Cardiac septum (tissue), 1 donor: ENCODE measurements at regions not wholly inside any gene's neighbourhood (a gene's known extent, or its start where the extent isn't known, plus 50 kb on each side); places are given as distances from the start of the nearest gene placed in this dataset.
"Not testable (repeated sequence)": the region's sequence is repeated elsewhere in the genome, so short reads cannot be mapped to it uniquely, and the experiment has no call there.

Source experiments
- DNase-seq: peaks from one replicate; pipeline ENCODE4 v3.0.0-alpha.2; 2020; ENCODE audit warnings: low spot score
- intact Hi-C: fragments of 100-400 bp; cut with DNase I; formaldehyde crosslinking; loops from one replicate; pipeline ENCODE4 v1.14.0; 2022
- donor health status: DM: no; HTN: no; CAD: no.

DNA sequence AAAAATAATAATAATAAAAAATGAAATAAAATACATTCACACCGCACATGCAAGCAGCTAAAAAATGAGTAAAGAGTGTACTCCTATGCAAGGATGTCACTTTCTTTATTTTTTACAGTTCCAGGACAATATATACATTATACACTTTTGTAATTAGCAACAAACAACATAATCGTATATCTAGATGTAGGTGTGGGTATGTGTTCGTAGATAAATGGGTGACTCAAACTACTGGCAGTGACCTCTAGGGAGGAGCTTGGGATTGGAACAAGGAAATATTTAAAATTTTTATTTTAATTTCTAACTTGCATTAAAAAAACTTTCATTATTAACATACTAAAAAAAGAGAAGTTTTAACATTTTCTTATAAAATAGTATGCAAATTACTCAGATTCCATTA, 86.1 kb upstream of the MYLIP start:
- intact Hi-C loops, result no loop called here
- DNase-seq, result no peak

DNA sequence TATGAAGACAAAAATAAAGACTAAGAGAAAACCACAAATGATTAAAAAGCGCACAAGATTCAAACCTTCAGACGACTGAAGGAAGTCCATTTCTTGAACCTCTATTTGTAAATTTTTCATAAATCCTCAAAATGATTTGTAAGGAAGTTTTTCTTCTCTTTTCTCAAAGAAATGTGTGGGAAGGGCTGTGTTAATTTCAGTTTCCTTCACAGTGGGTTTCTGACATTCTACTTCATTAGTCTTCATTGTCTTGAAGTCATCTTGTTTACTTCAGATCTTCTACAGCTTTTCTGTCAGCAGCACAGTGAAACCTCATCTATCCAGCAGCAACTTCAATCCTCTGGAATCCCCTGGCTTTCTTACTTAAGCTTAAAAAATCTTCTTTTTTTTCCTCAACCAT, 87.6 kb upstream of the MYLIP start:
- intact Hi-C loops, result no loop called here
- no peak for DNase-seq

DNA sequence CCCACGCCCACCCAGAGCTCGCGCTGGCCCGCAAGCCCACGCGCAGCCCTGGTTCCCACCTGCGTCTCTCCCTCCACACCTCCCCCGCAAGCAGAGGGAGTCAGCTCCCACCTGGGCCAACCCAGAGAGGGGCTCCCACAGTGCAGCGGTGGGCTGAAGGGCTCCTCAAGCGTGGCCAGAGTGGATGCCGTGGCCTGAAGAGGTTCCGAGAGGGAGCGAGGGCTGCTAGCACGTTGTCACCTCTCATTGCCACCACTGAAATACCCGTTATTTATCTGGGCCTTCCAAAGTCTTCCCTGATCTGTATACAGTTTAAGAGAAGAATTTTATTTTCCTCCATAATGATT, 88.3 kb upstream of the MYLIP start:
- DNase-seq, result no peak
- intact Hi-C loops, result no loop called here

DNA sequence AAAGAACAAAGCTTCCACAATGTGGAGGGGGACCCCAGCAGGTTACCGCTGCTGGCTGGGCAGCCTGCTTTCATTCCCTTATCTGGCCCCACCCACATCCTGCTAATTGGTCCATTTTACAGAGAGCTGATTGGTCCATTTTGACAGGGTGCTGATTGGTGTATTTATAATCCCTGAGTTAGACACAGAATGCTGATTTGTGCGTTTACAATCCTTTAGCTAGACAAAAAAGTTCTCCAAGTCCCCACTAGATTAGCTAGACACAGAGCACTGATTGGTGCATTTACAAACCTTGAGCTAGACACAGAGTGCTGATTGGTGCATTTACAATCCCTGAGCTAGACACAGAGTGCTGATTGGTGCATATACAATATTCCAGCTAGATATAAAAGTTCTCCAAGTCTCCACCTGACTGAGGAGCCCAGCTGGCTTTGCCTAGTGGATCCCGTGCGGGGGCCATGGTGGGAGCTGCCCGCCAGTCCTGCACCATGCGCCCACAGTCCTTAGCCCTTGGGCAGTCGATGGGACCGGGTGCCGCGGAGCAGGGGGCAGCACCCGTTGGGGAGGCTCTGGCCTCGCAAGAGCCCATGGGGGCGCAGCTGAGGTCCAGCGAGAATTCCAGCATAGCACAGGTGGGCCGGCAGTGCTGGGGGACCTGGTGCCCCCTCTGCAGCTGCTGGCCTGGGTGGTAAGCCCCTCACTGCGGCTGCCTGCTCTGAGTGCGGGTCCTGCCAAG, 88.8 kb upstream of the MYLIP start:
- not testable (repeated sequence) for DNase-seq

DNA sequence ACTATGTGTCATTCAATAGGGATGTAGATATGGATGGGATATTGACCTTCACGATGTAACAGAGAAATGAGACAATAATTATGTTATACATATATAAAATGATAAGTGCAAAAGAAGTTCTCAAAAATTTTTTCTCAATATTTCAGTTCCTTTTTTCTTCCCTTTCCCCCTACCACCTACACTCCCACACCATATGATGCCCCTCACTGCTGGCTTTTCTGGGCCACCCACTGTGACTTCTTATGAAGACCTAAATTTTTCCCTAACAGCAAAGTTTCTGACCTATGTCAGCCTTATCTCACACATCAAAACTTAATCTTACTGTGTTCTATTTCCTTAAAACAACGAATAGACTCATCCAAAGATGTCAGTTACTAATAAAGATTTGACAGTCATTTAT, 89.9 kb upstream of the MYLIP start:
- intact Hi-C loops, result no loop called here
- DNase-seq, result no peak

More for the DNA sequence above, 88.8 kb upstream of the MYLIP start:
- intact Hi-C loops, result not testable (repeated sequence)

DNA sequence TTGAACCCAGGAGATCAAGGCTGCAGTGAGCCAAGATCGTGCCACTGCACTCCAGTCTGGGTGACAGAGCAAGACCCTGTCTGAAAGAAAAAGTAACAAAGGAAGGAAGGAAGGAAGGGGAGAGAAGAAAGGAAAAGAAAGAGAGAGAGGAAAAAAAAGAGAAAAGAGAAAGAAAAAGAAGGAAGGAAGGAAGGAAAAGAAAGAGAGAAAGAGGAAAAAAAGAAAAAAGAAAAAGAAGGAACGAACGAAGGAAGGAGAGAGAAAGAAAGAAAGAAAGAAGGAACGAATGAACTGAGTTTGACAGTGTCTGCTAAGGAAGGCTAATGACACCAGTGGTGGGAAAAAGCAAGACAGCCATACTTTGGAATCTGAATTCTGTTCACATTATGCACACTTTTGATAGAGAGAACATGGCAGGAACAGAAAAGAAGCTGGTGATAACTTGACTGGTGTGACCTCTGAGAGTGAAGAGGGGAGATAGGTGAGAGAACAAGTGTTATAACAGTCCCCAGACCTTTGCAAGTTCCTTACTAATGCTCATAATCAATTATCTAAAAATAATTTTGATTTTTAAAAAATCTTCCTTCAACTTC, 93.3 kb upstream of the MYLIP start:
- intact Hi-C loops, result no loop called here
- DNase-seq, result no peak

DNA sequence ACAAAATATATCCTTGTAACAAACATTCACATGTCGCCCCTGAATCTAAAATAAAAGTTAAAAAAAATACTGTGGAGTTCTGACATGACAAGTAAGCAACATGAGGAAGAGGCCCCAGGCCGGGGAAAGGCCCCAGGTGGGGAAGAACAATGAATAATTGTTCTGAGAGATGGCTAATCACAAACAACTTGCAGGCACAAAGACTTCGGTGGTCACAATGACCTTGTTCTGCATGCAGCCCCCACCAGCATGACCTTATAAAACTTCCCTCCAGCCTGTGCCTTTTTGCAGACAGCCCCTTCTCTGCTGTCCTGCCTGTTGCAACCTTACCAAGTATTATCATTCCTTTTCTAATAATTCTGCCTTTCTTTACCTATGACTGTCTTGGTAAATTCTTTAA, 95.7 kb upstream of the MYLIP start:
- intact Hi-C loops, result no loop called here
- no peak for DNase-seq

DNA sequence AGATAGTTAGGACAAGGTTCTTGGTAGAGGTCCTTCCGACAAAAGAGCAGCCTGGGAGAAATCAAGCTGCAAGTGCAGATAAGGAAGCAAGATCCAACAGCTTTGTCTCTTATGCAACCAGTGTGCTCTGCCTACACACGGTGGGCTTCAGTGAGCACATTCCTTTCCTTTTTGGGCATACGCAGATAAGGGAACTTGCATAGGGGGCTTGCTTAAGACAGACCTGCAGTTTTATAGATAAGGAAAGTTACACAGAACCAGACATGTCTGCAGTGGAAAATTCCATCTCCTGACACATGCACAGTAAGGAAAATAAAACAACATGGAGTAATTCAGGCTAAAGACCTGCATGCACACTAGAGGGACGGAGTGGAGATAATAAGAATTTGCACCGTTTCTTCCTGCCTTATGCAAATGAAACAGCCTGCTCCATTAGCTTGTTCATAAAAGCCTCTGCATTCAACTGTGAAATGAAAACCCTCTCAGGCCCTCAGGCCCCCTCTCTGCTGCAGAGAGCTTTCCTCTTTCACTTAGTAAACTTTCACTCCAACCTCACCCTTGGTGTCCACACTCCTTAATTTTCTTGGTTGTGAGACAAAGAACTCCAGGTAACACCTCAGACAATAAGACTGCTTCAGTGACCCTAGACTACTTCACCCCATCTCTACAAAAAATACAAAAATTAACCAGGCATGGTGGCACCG, 97.5 kb upstream of the MYLIP start:
- intact Hi-C loops, result no loop called here

DNA sequence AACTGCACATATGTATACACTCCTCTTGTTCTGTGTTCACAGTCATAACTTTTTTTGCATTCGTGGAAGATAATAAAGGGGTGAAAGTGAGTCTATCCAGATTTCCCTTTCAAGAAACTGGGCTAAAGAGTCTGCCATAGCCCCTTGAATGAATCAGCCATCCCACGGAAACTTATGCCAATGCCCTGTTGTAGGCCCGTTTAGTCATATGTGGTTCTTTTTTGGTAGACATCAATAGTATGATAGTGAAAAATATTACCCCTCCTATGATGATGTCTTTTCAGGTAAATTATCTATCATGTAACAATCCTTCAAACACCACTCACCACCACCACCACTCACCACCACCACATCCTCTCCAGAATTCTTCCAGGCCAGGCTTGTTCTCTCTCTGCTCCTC, 99.9 kb upstream of the MYLIP start:
- DNase-seq, result no peak
- intact Hi-C loops, result no loop called here

More for the DNA sequence above, 97.5 kb upstream of the MYLIP start:
- DNase-seq, result no peak

DNA sequence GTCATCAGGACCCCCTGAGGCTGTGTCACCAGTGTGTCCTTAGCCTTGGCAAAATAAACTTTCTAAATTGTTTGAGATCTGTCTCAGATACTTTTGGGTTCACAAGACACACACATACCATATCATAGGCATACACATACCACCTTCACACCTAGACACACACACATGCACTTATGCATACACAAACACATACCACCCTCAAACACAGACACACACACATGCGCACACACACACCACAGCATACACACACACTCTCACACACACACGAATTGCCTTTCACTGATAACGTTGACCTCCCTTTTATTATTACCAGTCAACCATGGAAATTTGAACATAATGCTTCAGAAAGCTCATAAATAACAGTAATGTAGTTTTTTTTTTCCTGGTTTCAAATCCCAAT, 108.6 kb upstream of the MYLIP start:
- DNase-seq, result no peak
- intact Hi-C loops, result no loop called here

DNA sequence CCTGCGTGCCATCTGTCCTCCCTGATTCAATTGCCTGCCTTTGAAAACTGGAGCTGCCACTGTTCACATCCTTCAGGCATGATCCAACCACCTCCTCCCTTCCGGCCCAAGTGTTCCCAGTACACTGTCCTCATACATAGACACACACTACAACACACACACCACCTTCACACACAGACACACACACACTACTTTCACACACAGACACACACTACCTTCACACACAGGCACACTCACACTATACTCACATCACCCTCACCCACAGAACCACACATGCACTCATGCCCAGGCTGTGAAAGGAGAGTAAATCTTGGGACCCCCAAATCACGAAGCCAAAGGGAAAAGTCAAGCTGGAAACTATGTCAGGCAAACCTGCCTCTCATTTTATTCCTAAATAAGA, 109.4 kb upstream of the MYLIP start:
- DNase-seq, result no peak
- intact Hi-C loops, result no loop called here

DNA sequence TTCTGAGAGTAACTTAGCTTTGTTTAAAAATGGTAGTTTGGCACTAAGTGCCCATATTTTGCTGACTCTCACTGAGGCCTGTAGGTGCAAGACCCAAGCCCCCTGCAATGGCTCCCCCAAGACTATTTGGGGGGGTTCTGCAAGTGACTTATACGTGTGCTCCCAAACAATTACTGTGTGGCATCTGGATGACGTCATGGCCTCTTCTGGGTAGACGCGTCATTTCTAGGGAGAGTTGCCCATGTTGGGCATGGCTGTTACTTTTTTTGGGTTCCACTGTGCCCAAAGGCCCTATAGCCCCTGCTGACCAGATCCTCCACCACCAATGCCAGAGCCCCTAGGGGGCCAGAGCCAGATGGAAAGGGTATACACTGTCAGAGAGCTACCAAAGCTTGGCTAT, 110.3 kb upstream of the MYLIP start:
- intact Hi-C loops, result no loop called here
- no peak for DNase-seq

DNA sequence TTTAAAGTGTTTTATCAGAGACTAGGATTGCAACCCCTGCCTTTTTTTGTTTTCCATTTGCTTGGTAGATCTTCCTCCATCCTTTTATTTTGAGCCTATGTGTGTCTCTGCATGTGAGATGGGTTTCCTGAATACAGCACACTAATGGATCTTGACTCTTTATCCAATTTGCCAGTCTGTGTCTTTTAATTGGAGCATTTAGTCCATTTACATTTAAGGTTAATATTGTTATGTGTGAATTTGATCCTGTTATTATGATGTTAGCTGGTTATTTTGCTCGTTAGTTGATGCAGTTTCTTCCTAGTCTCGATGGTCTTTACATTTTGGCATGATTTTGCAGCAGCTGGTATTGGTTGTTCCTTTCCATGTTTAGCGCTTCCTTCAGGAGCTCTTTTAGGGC, 114.6 kb upstream of the MYLIP start:
- intact Hi-C loops, DNase-seq: not testable (repeated sequence)

DNA sequence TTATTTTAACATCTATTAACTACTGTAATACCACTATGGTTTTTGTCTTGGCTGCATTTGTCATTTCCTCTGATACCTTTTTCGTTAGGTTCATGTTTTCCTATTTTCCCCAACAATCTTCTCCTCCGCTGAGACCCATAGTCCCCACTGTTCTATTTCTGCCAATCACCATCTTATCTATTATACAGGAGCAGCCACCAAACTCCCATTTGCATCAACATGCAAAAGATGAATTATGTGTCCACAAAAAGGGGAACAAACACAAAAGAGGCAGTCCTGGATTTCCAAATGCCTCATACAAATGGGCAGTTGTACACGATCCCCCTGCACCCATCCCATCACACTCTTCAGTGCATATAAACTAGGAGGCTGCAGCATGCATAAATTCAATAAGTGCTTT, 121.7 kb upstream of the MYLIP start:
- intact Hi-C loops, result no loop called here
- no peak for DNase-seq

DNA sequence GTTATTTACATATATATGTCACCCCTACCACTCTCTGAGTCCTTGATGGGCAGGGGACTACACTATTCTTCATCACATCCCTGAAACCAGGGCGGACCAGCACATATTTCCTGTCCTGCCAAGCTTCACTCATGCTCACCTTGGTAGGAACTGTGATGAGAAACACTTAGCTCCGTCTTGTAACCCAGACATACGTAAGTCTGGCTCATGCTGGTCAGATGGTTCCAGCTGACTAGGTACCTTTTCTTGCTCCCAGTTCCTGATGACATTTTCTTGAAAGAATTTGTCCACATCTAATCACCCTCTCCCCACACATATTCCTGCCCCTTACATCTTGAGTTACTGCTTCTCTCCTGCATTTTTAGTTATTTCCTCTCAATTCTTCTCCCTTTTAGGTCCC, 122.2 kb upstream of the MYLIP start:
- intact Hi-C loops, result no loop called here
- no peak for DNase-seq

DNA sequence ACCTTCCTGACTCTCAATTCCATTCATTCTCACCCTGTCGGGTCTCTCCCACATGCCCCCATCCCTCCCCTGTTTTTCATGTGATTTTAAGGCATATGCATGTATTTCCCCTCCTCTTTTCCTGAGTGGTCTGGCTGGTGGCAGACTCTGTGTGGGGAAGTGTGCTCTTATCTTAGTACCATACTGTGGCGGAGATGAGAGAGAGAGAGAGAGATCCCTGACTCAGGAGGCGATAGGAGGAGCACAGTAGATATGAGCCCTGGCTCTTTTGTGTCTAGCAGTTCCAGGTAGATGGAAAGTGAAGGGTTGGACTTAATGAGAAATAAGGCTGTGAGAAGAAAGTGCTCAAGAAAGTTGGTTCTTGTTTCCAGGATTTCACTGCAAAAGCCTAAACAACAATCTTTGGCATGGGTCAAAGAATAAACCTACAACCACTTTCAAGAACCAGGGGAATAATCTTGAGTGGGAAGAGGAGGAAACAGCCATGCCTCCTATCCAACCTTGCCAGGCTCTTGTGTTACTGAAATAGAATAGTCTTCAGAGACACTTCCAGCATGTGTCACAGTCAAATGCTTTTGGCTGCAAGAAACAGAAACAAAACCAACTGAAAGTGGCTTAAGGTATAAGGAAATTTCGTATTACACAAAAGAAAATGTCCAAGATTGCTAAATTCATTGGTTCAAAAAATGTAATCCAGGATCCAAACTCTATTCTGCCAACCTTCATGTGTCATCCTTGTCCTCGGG, 123.8 kb upstream of the MYLIP start:
- DNase-seq, result no peak
- intact Hi-C loops, result no loop called here

DNA sequence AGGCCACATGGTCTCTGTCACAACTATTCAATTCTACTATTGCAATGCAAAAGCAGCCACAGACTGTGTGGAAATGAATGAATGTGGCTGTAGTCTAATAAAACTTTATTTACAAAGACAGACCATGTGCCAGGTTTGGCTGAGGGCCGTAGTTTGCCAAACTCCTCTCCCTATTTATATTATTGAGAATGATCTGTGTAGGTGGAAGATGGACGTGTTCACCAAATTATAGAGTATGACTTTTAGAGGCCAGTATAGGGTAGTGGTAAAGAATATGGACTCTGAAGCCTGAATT, 125.7 kb upstream of the MYLIP start:
- intact Hi-C loops, result no loop called here
- DNase-seq, result no peak

DNA sequence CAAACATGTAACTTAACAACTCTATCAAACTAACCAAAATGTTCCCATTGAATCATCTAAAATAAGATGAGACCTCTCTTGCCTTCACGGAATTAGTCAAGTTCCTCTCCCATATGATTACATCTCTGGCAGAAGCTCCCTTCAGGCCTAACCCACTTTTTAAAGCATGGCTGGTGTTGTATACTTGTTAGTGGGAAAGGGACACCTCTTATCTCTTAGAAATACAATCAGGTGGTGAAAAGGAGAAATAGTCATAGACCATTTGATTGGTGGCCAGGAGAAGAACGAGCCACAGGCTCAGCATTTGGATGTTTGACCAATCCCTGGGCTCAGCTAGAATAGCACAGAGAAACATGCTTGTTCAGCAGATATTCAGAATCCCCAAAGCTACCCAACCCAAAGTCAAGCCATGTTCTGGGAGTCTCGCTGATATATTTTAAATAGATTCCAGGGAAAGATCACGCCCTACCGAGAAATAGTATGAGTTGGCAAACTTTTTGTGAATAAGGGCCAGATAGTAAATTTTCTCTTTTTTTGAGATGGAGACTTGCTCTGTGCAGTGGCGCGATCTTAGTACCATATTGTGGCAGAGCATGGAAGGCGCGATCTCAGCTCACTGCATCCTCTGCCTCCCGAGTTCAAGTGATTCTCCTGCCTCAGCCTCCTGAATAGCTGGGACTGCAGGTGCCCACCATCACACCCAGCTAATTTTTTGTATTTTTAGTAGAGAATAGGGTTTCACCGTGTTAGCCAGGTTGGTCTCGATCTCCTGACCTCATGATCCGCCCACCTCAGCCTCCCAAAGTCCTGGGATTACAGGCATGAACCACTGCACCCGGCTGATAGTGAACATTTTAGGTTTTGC, 126.3 kb upstream of the MYLIP start:
- intact Hi-C loops, result no loop called here
- no peak for DNase-seq

DNA sequence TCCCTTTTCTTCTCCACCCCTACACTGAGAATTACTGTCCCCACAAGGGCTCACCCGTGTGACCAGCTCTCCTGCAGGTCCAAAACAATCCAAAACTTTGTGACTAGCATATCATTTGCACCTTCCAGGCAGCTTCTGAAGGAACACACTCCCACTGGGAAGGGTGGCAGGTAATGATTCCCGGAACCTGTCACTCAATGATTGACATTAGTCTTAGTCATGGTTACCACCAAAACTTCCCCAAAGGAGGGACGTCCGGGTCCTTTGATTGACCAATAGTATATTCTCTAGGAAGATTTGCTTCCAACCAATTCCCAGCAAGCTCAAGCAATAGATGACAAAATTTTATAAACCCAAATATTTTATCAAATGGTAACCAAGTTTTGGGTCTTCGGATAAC, 127.7 kb upstream of the MYLIP start:
- DNase-seq, result no peak
- intact Hi-C loops, result no loop called here

DNA sequence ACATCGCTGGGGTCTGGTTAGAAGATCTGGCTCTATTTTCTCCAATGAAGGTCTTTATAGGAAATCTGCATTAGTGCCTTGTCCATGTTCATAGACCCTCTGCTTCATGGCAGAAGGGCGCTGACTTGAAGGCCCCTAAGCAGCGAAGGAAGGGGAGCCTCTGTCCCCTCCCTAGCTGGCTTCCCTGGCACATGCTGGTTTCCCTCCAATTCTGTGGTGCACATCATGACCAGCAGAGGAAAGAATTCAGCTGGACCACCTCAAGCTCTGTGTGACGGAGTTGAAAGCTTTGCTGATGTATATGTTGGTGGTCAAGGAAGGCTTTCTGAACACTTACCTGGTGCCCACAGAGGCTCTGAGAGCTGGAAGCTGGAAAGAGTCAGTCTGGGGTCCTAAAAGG, 129.7 kb upstream of the MYLIP start:
- intact Hi-C loops, result no loop called here

More for the DNA sequence above, 129.7 kb upstream of the MYLIP start:
- DNase-seq, result no peak
